CD1c-positive myeloid dendritic cell (primary cell): ENCODE measurements at regions not wholly inside any gene's neighbourhood (a gene's known extent, or its start where the extent isn't known, plus 50 kb on each side); places are given as distances from the start of the nearest gene placed in this dataset.
A peak's percentile ranks its signal among the peaks of the same experiment; 100 is the strongest.

Source experiments
- DNase-seq: peaks from one replicate; pipeline ENCODE4 v3.0.0-alpha.2; 2016; ENCODE audit errors: extremely low spot score

- DNase-seq = no peak
Observed at GRCh38 chr3:28646435-28646834, 297.8 kb upstream of the AZI2 start.

DNA sequence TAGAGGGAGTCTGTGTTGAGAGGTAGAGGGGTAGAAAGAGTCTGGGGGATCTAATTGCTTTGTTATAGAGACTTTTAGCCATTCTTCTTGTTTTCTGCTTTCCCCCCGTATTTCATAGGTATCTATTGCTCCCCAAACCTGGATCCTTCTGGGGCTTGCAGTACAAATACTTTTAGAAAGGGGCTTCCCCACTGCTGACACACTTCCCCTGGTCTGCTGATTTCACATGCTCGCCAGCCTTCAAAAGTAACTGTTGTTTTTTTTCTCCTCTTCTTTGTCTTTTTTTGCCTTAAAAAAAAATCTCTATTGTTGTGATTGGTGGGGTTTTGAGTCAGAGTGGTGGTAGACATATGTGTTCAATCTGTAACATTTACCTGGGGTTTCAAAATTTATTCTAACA is 300.6 kb upstream of the AZI2 start:
- no peak for DNase-seq

DNA sequence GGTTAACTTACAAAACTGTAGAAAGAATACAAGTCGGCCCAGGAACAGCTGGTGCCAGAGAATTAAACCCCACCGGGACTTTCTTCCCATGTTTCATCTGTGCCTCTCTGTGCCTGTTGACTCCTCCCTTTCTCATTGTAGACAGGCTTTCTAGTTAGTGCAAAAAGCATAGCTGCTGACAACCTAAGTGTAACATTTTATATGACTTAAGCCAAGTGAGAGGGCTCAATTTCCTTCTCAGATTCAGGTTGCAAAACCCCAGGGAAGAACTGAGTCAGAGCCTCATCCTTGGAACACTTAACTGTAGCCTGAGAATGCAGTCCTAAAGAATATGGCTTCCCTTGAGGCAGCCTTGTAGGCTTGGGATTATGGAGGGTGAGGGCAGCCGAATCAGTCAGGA is 302.5 kb upstream of the AZI2 start:
- no peak for DNase-seq

DNA sequence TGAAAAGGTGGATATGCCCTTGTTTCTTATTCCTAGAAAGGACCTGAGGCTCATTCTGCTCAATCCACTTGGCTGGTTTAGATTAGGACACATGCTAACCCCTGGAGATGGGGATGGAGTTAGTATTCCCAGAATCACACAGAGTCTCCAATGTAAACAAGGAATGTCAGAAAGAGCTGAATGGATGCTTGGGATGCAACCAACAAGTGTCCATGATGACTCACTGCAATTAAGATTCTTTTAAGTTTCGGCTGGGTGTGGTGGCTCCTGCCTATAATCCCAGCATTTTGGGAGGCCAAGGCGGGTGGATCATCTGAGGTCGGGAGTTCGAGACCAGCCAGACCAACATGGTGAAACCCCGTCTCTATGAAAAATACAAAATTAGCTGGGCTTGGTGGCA is 315.5 kb upstream of the AZI2 start:
- DNase-seq = no peak

GRCh38 chr3:28667646-28668621 is 319.3 kb upstream of the AZI2 start:
- DNase-seq = peak; percentile 47

- DNase-seq = no peak
Observed at GRCh38 chr3:28669870-28670269, 321.2 kb upstream of the AZI2 start.

GRCh38 chr3:28672406-28672805 is 323.8 kb upstream of the AZI2 start:
- no peak for DNase-seq

DNA sequence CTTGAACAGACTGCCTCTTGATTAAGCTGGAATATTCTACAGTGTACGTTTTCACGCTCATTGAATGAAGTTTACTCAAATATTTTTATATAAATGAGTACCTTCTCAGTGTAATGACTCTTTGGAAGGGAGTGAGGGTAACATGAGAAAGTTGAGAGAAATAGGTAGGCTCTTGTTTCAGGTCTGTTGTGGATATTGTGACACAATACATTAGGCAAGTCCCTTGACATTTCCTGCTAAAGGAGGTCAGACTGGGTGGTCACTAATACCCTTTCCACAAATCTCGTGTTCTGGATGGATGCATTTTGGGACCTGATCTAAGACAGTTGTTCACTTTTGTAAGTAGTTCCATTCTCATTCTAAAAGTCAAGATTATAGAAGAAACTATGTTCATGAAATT is 324.8 kb upstream of the AZI2 start:
- no peak for DNase-seq

DNA sequence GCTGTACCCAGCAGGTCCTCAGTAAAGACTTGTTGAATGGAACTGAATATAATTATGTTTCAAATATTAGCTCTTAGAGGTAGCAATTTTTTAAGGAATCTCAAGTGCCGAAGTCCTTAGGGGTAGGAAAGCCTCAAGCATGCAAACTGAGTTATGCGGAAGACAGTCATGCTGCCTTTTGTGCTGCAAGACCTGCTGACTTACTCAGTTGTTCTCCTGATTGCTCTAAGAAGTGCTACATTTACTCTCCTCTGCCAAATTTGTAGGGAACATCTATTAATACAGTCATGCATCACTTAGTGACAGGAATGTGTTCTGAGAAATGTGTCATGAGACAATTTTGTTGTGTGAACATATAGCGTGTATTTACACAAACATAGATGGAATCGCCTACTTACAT is 325.6 kb upstream of the AZI2 start:
- no peak for DNase-seq

GRCh38 chr3:28677581-28677980 is 329.0 kb upstream of the AZI2 start:
- DNase-seq = no peak

DNA sequence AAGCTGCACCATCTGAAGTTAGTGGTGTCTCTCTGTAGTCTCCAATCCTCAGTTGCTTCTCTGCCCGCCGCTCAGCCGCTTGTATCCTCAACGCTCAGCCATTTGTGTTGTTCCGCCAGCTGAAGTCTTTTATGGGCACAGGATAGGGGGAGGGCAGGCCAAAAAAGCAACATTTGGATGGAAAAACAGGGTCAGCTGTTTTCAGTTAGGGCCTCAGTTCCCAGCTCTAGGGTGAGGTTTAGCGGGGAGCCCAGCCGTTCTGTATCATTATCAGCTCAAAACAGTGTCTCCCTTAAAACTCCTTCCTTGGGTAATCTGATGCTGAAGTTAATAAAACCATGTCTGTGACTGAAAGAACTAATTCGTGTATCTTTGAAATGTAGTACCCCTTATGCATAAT is 329.5 kb upstream of the AZI2 start:
- no peak for DNase-seq

- no peak for DNase-seq
Observed at GRCh38 chr3:28680050-28680449, 331.4 kb upstream of the AZI2 start.

GRCh38 chr3:28682121-28682520 is 333.5 kb upstream of the AZI2 start:
- no peak for DNase-seq

GRCh38 chr3:28690176-28690575 is 341.6 kb upstream of the AZI2 start:
- no peak for DNase-seq

DNA sequence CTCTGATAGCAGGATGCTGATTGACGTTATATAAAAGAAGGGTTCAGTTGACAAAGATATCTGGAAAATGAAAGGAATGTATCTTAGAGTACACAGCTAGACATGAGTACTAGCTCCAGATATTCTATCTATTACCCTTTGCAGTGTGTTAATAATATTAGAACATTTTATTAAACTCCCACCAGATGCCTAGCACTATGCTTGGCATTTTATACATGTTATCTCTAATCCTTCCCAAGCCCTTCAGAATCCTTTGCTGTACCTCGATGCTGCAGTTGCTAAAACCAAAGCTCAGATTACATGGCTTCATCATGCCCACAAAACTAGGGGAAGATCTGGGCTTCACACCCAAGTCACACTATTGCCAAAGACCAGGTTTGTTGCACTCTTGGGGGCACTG is 350.1 kb upstream of the AZI2 start:
- no peak for DNase-seq

DNA sequence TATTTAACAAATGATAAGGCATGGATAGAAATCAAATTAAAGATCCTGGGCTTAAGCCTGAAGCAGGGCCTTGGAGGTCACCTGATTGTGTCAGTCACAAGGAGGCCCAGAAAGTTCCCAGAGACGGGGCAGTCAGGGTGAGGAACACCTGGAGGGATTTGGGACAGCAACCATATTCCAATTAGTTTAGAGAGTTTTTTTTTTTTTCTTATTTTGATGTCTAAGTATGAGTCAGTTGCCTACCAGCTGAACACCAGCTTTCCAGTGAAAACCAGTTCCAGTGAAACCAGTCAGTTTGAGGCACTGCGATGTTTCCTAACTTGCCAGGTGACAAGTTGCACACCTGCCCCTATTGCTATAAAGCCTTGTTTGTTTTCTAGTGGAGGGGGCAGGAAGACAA is 350.7 kb upstream of the AZI2 start:
- DNase-seq = no peak

GRCh38 chr3:28700728-28701127 is 352.1 kb upstream of the AZI2 start:
- no peak for DNase-seq

DNA sequence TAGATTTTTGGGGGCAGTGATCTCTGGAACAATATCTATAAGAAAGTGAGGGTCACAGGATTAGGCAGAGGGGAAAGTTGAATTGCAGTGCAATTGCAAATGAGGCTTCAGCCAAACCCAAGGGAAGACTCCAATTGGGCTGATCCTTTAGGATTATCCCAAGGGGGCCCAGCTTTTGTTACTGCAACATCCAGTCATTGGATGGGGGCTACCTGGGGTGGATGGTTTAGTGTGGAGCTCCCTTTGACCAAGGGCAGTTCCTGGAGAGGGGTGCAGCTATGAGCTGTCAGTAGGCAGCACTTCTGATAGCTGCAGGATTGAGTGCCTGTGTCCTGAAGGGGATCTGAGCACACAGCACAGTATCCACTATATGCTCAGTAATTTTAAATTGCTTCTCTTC is 355.2 kb upstream of the AZI2 start:
- no peak for DNase-seq

GRCh38 chr3:28711293-28711692 is 362.7 kb upstream of the AZI2 start:
- DNase-seq = no peak

DNA sequence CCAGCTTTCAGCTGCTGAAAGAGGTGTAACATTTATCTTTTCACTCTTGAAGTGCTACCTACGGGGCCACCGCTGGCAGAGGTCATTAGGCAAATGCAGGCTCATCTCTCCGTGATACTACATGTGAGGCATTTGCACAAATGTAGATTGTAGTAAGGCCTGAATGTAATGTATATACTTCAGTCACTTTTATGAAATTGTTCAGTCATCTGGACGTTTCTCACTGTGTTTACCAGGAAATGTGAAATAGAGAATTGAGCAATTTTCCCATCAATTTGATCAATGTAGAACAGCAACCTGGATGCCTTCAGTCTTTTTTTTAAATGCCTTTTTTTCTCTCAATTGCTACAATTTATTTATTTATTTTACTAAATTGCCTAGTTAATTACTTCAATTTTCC is 368.3 kb upstream of the AZI2 start:
- no peak for DNase-seq

- no peak for DNase-seq
Observed at GRCh38 chr3:28718074-28718849, 369.6 kb upstream of the AZI2 start.

DNA sequence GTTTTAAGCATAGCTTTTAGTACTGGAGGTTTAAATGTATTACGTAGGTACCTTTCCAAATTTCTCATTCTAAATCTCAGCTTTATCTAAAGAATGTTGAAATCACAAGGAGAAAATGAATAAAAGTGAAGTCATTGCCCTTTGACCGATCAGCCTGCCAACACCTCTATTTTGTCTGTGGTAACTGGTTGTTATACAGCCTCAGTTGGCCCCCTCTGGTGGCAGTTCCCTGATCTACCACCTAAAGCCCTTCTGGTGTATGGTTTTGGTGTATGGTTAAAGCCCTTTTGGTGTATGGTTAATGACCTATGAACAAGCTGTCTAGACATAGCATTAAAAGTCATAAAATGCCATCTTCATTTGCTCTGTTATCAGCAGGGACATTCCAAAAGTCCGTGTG is 378.2 kb upstream of the AZI2 start:
- no peak for DNase-seq

GRCh38 chr3:28727307-28727706 is 378.7 kb upstream of the AZI2 start:
- DNase-seq = no peak
